ENCODE measurements at regions not wholly inside any gene's neighbourhood (a gene's known extent, or its start where the extent isn't known, plus 50 kb on each side); places are given as distances from the start of the nearest gene placed in this dataset.

DNA sequence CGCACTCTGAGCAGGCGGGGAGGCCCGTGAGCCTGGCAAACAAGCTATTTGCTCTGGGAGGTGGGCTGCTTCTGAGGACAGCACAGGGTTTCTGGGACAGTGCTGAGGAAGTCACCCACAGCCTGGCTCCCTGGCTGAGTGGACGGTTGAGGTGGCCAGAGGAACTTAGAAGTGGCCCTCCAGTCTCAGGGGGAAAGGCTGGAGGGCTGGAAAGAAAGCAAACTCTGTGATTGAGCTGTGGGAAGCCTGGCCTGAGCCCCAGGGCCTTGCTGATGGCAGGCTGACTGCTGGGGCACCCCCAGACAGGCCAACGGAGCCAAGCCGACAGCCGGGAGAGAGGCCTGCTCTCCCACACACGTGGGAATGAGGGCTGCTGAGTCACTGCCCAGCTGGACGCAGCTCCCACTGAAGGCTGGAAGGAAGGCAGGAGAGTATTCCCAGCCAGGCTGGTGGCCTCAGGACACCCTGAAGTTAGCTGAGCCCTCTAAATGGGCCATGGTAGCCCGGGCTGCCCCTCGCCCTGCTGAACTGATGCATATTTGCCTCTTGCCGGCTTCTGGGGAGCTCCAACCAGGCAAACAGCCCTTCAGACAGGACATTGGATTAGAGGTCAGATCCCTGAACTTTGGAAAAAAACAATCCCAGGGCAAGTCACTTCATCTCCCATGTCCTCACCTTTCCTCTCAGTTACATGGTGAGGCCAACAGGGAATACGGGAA lies 98.0 kb upstream of the TLE3 start:
- no peak for DNase-seq (ENCODE audit: low read depth)
- H3K4me3 ChIP-seq (ENCODE audit: low read depth, low read length), result no peak overlapping the region
- TF ChIP-seq, protein P1, sequence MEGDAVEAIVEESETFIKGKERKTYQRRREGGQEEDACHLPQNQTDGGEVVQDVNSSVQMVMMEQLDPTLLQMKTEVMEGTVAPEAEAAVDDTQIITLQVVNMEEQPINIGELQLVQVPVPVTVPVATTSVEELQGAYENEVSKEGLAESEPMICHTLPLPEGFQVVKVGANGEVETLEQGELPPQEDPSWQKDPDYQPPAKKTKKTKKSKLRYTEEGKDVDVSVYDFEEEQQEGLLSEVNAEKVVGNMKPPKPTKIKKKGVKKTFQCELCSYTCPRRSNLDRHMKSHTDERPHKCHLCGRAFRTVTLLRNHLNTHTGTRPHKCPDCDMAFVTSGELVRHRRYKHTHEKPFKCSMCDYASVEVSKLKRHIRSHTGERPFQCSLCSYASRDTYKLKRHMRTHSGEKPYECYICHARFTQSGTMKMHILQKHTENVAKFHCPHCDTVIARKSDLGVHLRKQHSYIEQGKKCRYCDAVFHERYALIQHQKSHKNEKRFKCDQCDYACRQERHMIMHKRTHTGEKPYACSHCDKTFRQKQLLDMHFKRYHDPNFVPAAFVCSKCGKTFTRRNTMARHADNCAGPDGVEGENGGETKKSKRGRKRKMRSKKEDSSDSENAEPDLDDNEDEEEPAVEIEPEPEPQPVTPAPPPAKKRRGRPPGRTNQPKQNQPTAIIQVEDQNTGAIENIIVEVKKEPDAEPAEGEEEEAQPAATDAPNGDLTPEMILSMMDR (IDR thresholded peaks at IDR 0.05; ENCODE audit: low read depth, low read length), result no peak
- TF ChIP-seq MYC (IDR thresholded peaks at IDR 0.05; ENCODE audit: low read depth, low read length) (no peak), MAX (IDR thresholded peaks at IDR 0.05; ENCODE audit: low read depth, low read length) (no peak)

GRCh38 chr15:70195171-70195570 lies 97.5 kb upstream of the TLE3 start:
- no peak for DNase-seq (ENCODE audit: low read depth)
- no peak overlapping the region for H3K4me3 ChIP-seq (ENCODE audit: low read depth, low read length)
- TF ChIP-seq MYC (IDR thresholded peaks at IDR 0.05; ENCODE audit: low read depth, low read length) (no peak), MAX (IDR thresholded peaks at IDR 0.05; ENCODE audit: low read depth, low read length) (no peak), POLR2A (IDR thresholded peaks at IDR 0.05; ENCODE audit: extremely low read depth, insufficient read length) (no peak)
- TF ChIP-seq, protein P1 (IDR thresholded peaks at IDR 0.05; ENCODE audit: low read depth, low read length), result no peak

DNA sequence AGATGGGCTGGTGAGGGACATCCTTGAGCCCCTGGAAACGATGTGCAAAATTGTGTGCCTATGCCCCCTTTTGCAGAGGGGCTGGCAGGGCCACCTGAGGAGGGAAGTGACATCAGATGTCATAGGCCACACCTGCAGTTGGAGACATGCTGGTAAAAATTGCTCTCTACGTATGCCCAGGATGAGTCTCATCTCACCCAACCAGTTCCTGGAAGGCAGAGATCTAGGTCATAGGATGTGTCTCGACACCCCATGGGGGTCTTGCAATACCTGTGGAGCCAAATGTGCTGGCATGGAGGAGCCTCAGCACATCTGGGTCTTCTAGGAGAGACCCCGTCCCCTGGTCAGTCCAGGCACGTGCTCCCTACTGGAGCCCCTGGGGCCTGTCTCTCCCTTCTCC lies 96.5 kb upstream of the TLE3 start:
- no peak overlapping the region for H3K4me3 ChIP-seq (ENCODE audit: low read depth, low read length)
- DNase-seq (ENCODE audit: low read depth), result no peak
- TF ChIP-seq MYC (IDR thresholded peaks at IDR 0.05; ENCODE audit: low read depth, low read length) (no peak), POLR2A (IDR thresholded peaks at IDR 0.05; ENCODE audit: extremely low read depth, insufficient read length) (no peak), MAX (IDR thresholded peaks at IDR 0.05; ENCODE audit: low read depth, low read length) (no peak)
- TF ChIP-seq, protein P1 (IDR thresholded peaks at IDR 0.05; ENCODE audit: low read depth, low read length), result no peak

DNA sequence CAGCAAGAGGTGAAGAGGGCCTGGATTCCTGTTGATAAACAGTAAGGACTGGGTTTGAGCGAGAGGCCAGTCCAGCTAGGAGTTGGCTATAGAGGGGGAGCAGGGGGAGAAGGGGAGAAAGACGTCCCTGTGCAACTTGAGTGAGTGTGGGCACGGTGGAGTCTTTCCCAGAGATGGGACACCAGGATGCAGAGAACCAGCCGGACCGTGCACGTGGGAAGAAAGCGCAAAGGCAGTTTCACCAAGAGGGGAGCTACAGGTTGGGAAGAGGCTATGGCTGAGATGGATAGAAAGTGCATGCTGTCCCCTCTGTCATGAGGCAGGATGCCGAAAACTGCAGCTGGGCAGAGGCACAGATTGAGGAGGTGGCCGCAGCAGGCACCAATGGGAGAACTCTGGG lies 96.0 kb upstream of the TLE3 start:
- TF ChIP-seq MYC (IDR thresholded peaks at IDR 0.05; ENCODE audit: low read depth, low read length), result no peak
- TF ChIP-seq MAX (IDR thresholded peaks at IDR 0.05; ENCODE audit: low read depth, low read length), result no peak
- TF ChIP-seq POLR2A (IDR thresholded peaks at IDR 0.05; ENCODE audit: extremely low read depth, insufficient read length), result no peak
- TF ChIP-seq, protein P1 (IDR thresholded peaks at IDR 0.05; ENCODE audit: low read depth, low read length), result no peak
- DNase-seq (ENCODE audit: low read depth), result no peak
- H3K4me3 ChIP-seq (ENCODE audit: low read depth, low read length), result no peak overlapping the region

DNA sequence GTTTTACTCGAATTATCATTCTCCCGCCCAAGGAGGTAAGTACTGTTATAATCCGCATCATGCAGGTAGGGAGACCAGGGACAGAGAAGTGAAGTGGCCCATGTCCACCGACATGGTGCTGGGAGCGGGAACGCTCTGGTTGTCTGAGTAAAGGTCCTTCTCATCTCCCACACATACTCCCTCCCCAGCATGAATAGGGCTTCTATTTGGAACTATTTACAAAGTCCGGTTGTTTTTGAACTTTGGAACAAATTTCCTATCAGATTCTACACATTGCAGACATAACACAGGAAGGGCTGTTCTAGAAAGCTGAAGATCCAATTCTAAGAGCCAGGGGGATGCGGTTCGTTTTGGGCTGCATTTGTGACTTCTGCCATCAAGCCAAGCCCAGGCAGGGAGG lies 94.8 kb upstream of the TLE3 start:
- TF ChIP-seq, protein P1 (IDR thresholded peaks at IDR 0.05; ENCODE audit: low read depth, low read length), result no peak
- no peak for TF ChIP-seq MYC (IDR thresholded peaks at IDR 0.05; ENCODE audit: low read depth, low read length)
- no peak for TF ChIP-seq POLR2A (IDR thresholded peaks at IDR 0.05; ENCODE audit: extremely low read depth, insufficient read length)
- TF ChIP-seq MAX (IDR thresholded peaks at IDR 0.05; ENCODE audit: low read depth, low read length), result no peak
- DNase-seq (ENCODE audit: low read depth), result no peak
- H3K4me3 ChIP-seq (ENCODE audit: low read depth, low read length), result no peak overlapping the region
